ENCODE measurements at regions not wholly inside any gene's neighbourhood (a gene's known extent, or its start where the extent isn't known, plus 50 kb on each side); places are given as distances from the start of the nearest gene placed in this dataset.

DNA sequence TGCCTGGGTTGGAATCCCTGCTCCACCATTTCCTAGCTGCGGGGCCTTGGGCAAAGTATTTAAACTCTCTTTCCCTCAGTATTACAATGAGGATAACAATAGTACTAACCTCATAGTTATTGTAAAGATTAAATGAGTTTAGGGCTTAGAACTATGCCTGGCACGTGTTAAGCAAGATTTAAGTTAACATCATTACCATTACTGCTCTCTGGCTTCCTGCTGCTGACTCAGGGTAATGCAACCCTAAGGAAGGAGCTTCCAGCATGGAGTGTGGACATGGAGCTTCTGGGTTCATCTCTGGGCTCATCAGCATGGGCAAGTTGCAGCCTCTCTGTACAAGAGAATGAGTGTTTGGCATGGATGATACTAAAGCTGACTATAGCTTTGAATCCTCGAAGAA is 374.2 kb upstream of the MAP2 start:
- Histone ChIP-seq H2AFZ (ENCODE audit: low read length) (no peak overlapping the region), H3K27ac (ENCODE audit: low read length) (no peak overlapping the region), H3K36me3 (ENCODE audit: low read depth, low read length) (no peaks in the 10 kb centered on the region), H4K20me1 (ENCODE audit: low read length) (no peaks in the 10 kb centered on the region), H3K27me3 (ENCODE audit: low read length) (no peaks in the 10 kb centered on the region), H3K4me3 (ENCODE audit: low read length) (no peak overlapping the region), H3K9me3 (ENCODE audit: low read length) (no peaks in the 10 kb centered on the region), H3K9me2 (replicated peaks; ENCODE audit: low read length) (no peaks in the 10 kb centered on the region), H3K4me1 (ENCODE audit: insufficient read depth, low read length) (no peaks in the 10 kb centered on the region), H3K9ac (ENCODE audit: low read length) (no peak overlapping the region), H3K4me2 (ENCODE audit: low read length) (no peak overlapping the region), H3F3A (ENCODE audit: low read length, unreplicated experiment) (no peaks in the 10 kb centered on the region), H3K79me2 (ENCODE audit: low read length) (no peaks in the 10 kb centered on the region)
- CTCF ChIA-PET: no interaction called here
- no peak for TF ChIP-seq EZH2 (IDR thresholded peaks at IDR 0.05; ENCODE audit: low read length, unreplicated experiment)
- DNase-seq: no peak
- POLR2A ChIA-PET (ENCODE audit: unreplicated experiment): no interaction called here
- intact Hi-C loops (cut with micrococcal nuclease): no loop called here
- BruUV-seq (replicated peaks): no TSS peak
- ATAC-seq: no peak

GRCh38 chr2:209062210-209062609 is 361.6 kb upstream of the MAP2 start:
- Histone ChIP-seq H4K20me1 (ENCODE audit: low read length) (no peaks in the 10 kb centered on the region), H2AFZ (ENCODE audit: low read length) (no peak overlapping the region), H3K9me3 (ENCODE audit: low read length) (no peaks in the 10 kb centered on the region), H3K4me2 (ENCODE audit: low read length) (no peak overlapping the region), H3K4me1 (ENCODE audit: insufficient read depth, low read length) (no peaks in the 10 kb centered on the region), H3F3A (ENCODE audit: low read length, unreplicated experiment) (no peaks in the 10 kb centered on the region), H3K27ac (ENCODE audit: low read length) (no peak overlapping the region), H3K9me2 (replicated peaks; ENCODE audit: low read length) (no peaks in the 10 kb centered on the region), H3K27me3 (ENCODE audit: low read length) (no peaks in the 10 kb centered on the region), H3K79me2 (ENCODE audit: low read length) (no peaks in the 10 kb centered on the region), H3K4me3 (ENCODE audit: low read length) (no peak overlapping the region), H3K36me3 (ENCODE audit: low read depth, low read length) (no peaks in the 10 kb centered on the region), H3K9ac (ENCODE audit: low read length) (no peak overlapping the region)
- no TSS peak for BruUV-seq (replicated peaks)
- POLR2A ChIA-PET (ENCODE audit: unreplicated experiment): no interaction called here
- ATAC-seq (no peak), DNase-seq (no peak)
- intact Hi-C loops (cut with micrococcal nuclease): no loop called here
- TF ChIP-seq EZH2phosphoT487 (IDR thresholded peaks at IDR 0.05; ENCODE audit: borderline replicate concordance, low read length) (no peak), CTCF (conservative IDR thresholded peaks at IDR 0.05; ENCODE audit: low read depth, low read length) (no peak), EZH2 (IDR thresholded peaks at IDR 0.05; ENCODE audit: low read length, unreplicated experiment) (no peak)
- CTCF ChIA-PET: no interaction called here

DNA sequence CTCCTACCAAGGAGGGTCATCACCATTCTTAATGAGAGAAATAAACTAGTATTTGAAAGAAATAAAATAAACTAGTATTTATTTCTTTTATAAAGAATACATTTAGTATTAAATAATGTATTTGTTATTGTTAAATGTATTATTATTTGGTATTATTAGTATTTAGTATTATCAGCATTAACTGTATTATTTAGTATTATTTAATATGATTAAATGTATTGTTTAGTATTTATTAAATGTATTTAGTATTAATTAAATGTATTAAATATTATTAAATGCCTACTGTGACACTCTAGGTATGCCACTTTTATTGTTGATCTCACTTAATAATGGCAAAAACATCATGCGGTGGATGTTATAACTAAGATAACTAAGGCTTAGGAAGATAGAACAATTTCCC is 353.6 kb upstream of the MAP2 start:
- no peaks in the 10 kb centered on the region for H3K9me2 ChIP-seq (replicated peaks; ENCODE audit: low read length)
- H3K9ac ChIP-seq (ENCODE audit: low read length): no peak overlapping the region
- no peaks in the 10 kb centered on the region for H3F3A ChIP-seq (ENCODE audit: low read length, unreplicated experiment)
- H3K4me2 ChIP-seq (ENCODE audit: low read length): no peak overlapping the region
- H4K20me1 ChIP-seq (ENCODE audit: low read length): no peaks in the 10 kb centered on the region
- H2AFZ ChIP-seq (ENCODE audit: low read length): no peak overlapping the region
- H3K4me1 ChIP-seq (ENCODE audit: insufficient read depth, low read length): no peaks in the 10 kb centered on the region
- no peaks in the 10 kb centered on the region for H3K9me3 ChIP-seq (ENCODE audit: low read length)
- H3K27me3 ChIP-seq (ENCODE audit: low read length): no peaks in the 10 kb centered on the region
- H3K4me3 ChIP-seq (ENCODE audit: low read length): no peak overlapping the region
- no peak overlapping the region for H3K27ac ChIP-seq (ENCODE audit: low read length)
- BruUV-seq (replicated peaks): no TSS peak
- POLR2A ChIA-PET (ENCODE audit: unreplicated experiment): no interaction called here
- CTCF ChIA-PET: no interaction called here
- intact Hi-C loops (cut with micrococcal nuclease): no loop called here
- no peak for DNase-seq
- ATAC-seq: no peak
- no peaks in the 10 kb centered on the region for H3K36me3 ChIP-seq (ENCODE audit: low read depth, low read length)
- no peaks in the 10 kb centered on the region for H3K79me2 ChIP-seq (ENCODE audit: low read length)
- TF ChIP-seq EZH2phosphoT487 (IDR thresholded peaks at IDR 0.05; ENCODE audit: borderline replicate concordance, low read length): no peak
- TF ChIP-seq EZH2 (IDR thresholded peaks at IDR 0.05; ENCODE audit: low read length, unreplicated experiment): no peak
- no peak for TF ChIP-seq CTCF (conservative IDR thresholded peaks at IDR 0.05; ENCODE audit: low read depth, low read length)

All from PC-3 (cell line).